GM12873 (cell line): ENCODE measurements at regions not wholly inside any gene's neighbourhood (a gene's known extent, or its start where the extent isn't known, plus 50 kb on each side); places are given as distances from the start of the nearest gene placed in this dataset.

Experiments
- CTCF ChIP-seq: IDR thresholded peaks from 2 replicates; pipeline ENCODE4 v1.5.1; 2012; ENCODE audit warnings: low read depth, mild to moderate bottlenecking, moderate library complexity, low read length, control low read depth; ENCODE audit not compliant: insufficient read depth; ENCODE audit errors: missing control alignments

DNA sequence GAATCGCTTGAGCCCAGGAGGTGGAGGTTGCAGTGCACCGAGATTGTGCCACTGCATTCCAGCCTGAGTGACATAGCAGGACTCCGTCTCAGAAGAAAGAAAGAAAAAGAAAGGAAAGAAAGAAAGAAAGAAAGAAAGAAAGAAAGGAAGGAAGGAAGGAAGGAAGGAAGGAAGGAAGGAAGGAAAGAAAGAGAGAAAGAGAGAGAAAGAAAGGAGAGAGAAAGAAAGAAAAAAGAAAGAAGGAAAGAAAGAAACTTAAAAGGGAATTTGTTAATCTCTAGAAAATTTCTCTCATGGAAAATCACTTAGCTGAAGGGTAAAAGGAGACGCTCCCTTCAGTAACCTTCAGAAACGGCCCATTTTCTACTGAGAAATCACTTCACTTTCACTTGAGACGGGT, 279.5 kb upstream of the KLF6 start:
- TF ChIP-seq CTCF = no peak

- TF ChIP-seq CTCF = no peak
Measured at GRCh38 chr10:4063717-4064116, 278.7 kb upstream of the KLF6 start.

DNA sequence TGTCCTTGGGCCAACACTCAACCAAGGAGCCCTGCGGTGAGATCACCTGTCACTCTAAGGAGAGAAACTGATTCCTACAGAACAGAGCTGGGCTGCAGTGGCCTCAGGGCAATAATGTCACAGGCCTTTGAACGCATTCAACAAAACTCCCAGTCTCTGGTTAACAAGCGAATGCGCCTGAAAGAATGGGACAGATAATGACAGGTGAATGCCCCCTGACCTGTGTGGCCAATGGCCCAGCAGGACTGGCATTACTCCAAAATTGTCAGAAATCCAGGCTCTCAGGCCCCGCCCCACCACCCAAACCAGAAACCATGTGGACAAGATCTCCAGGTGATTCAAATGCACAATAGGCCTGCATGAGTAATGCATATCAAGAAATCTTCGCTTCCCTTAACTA, 277.7 kb upstream of the KLF6 start:
- no peak for TF ChIP-seq CTCF

- no peak for TF ChIP-seq CTCF
Measured at GRCh38 chr10:4062072-4062471, 277.1 kb upstream of the KLF6 start.

- TF ChIP-seq CTCF = no peak
Measured at GRCh38 chr10:4061441-4061951, 276.5 kb upstream of the KLF6 start.

DNA sequence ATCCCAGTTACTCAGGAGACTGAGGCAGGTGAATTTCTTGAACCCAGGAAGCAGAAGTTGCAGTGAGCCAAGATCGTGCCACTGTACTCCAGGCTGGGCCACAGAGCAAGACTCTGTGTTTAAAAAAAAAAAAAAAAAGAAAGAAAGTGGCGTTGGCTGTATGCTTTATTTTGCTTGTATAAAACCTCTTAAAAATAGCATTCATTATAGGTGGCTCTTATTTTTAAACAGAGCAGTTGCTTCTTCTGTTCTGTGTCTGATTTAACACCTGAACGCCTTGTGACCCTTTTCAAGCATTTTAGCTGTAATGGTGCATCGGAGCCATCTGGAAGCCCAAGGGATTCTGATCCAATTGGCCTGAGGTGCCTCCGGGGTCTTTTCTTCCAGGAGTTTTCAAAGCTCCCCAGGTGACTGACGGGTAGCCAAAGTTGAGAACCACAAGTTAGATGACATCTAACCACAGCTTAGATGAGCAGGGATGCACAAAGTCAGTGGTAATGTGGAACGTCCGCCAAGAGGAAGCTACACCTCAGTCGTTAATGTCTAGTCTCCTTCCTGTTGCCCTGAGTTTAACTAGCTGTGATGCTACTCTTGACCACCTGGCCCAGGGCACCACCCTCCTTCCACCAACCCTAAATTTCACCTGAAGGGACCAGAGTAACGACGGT, 274.6 kb upstream of the KLF6 start:
- TF ChIP-seq CTCF = no peak

GRCh38 chr10:4058514-4059029, 273.6 kb upstream of the KLF6 start:
- TF ChIP-seq CTCF = no peak
